Hematopoietic multipotent progenitor cell treated with erythropoietin and hydrocortisone succinate and interleukin-3 and kit ligand, for 15 days (in vitro differentiated cells): ENCODE measurements at regions not wholly inside any gene's neighbourhood (a gene's known extent, or its start where the extent isn't known, plus 50 kb on each side); places are given as distances from the start of the nearest gene placed in this dataset.

Experiments
- DNase-seq: peaks from one replicate; pipeline ENCODE4 v3.0.0-alpha.2; 2015; ENCODE audit warnings: low spot score

DNA sequence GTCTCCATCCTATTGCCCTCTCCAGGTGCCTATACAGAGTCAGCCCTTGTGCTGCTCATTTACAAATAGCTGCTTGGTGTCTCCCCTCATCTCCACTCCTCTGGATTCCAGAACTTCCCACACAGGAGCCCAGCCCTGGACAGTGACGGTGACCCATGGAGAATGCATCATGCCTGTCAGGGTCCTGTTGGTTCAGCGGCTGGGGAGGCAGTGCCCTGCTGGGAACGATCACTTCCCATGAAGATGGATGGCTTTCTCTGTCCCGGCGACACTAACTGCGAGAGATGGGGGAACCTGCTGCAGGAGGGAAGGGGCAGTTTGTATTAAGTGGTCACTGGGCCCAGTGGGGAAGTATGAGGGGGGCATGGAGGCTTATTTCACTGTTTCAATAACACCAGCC lies 395.0 kb upstream of the TBX3 start:
- no peak for DNase-seq

DNA sequence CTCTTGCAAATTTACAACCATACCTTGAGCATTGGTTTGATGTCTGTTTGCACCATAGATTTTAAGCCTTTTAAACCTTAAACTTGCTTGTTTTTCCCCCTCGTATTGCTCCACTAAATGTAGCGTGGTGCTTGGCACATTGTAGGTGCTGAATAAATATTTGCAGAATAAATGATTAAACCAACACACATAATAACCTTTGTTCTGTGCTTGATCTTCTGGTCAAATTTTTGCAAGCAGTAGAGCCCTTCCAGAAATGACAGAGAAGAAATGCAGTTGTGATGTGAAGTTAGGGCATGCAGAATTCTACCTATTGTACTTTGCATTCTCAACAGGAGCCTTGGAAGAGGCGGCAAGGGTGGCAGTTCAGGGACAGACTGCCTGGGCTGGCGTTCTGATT lies 394.4 kb upstream of the TBX3 start:
- no peak for DNase-seq

DNA sequence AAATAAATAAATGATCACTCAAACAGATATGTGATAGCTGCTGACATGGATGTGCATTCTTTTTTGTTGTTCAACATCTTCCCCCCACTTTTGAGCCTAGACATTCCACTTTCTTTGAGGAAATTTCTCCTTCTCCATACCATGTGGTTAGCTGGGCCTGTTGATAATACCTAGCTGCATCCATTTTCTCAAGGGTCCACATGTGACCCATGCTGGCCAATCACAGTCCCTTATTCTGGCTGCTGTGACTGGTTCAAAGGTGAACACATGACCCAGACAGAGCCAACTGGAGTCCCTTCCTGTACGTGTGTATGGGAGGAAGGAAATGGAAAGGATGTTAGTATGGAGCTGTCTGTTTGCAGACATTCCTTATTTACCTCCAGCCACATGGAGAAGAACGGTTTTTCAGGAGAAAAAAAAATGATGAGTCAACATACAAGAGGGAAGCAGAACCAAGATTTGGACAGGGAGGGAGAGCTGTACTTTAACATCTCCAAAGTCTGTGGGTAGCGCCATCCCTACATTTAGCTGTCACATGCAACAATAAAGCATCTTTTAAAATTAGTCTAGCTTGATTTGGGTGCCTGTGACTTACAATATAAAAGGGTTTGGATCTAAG lies 391.7 kb upstream of the TBX3 start:
- DNase-seq, result no peak

DNA sequence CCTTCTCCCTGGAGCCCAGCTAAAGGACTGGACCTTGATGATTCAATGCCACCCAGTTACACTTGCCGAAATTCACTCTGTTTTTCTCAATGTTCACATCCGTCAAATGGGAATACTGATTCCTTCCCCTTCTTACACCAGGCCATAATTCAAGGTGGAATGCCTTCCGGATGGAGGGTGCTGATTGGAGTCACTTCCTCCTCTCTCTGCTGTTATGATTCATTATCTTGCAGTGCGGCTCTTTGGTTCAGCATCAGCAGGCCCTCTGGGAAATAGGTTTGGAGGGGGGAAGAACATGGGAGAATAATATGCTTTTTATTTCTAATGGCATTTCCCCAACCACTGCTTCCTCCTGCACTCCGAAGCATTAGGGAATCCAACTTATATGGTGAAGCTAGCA lies 390.6 kb upstream of the TBX3 start:
- DNase-seq, result no peak

DNA sequence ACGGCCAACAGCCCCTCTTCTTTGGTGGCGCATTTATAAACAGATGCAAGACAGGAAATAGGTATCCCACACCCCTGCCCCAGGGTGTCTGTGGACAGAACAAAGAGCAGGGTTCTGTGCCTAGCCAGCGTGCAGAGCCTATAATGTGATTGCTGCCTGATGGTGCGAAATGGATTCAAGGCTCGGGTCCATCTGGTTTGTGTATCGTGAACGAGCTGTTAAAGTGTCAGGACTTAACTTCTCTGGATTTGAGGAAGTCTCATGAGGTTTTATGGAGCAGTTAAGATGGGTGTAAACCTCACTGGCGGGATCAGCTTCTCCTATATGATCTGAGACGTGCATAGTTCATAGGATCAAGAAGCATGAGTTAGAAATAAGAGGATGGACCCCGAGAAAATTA lies 388.7 kb upstream of the TBX3 start:
- DNase-seq, result no peak

DNA sequence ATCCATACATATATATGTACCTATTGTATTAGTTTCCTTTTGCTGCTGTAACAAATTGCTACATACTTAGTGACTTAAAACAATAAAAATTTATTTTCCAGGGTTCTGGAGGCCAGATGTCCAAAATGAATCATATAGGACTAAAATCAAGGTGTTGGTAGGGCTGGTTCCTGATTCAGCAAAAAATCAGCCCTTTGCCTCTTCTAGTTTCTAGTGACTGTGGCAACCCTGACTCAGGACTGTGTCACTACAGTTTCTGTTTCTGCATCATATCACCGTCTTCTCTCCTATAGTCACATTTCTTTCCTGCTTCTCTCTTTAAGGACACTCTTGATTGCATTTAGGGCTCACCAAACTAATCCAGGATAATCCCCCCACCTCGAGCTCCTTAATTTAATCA lies 386.3 kb upstream of the TBX3 start:
- DNase-seq, result no peak

DNA sequence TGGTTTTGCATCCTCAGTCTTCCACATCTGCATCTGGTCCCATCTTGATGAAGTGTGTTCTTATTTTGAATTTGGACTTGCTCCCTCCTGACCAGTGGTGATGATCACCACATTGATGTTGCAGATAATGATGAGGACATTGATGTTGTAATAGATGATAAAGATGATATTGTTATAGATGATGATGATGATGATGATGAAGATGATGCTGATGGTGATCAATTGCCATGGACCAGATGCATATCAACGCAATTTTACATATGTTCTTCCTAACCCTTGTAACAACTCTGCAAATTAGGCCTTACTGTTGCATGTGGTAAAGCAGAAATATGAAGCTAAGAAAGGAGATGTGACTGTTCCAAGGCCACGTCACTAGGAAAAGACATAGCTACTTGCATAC lies 380.3 kb upstream of the TBX3 start:
- DNase-seq, result no peak

DNA sequence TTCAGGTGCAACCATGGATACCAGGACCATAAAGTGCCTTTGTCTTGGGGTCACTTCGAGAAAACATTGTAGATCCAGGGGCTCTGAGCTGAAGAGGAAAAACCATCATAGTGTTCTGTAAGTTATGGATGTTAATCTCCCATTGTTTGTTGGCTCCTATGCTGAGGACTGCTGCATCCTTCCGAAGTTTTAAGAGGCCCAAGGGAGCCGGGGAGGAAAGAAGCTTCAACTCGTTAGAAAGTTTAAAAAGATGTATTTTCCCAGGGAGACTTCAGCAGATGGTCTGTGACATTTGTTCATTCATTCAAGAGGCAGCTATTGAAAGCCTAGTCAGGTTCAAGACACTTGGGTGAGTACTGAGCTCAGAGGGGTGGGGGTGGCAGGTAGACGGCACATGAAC lies 378.8 kb upstream of the TBX3 start:
- no peak for DNase-seq

DNA sequence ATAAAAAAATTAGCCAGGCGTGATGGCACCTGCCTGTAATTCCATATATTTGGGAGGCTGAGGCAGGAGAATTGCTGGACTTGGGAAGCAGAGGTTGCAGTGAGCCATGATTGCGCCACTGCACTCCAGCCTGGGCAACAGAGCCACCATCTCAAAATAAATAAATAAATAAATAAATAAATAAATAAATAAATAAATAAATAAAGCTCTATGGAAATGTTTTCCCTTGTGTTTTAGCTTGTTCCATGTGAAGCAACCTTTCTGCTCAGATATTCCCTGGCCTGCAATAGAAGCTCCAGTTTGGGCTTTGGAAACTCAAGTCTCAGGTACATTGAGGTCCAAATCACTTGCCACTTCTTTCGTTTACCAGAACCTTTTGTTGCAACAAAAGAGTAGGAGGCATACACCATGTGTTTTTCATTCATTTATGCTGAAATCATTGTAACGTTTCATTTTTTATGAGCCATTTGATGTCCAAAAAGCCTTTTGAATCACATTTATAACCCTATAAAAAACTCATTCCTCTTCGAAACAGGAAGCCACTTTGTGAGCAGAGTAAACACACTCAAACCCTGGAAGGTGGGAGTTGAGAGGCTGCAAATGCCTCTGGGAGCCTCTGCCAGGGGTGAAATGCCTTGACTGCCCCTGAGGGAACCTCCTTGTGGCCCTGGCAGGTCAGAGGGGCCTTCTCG lies 376.6 kb upstream of the TBX3 start:
- DNase-seq, result no peak

DNA sequence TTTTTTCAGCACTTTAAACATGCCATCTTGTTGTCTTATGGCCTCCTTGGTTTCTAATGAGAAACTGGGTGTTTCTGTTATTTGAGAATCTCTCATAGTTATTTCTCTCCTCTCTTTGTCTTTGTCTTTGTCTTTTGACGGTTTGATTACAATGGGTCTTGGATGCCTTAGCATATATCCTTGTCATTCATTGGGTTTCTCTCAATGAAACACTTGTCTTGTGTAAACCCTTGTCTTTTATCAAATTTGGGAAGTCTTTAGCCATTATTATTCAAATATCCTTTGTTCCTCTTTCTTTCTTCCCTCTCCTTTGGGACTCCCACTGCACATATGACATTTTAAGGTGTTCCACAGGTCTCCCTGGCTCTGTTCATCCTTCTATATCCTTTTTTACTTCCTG lies 373.5 kb upstream of the TBX3 start:
- DNase-seq, result no peak

DNA sequence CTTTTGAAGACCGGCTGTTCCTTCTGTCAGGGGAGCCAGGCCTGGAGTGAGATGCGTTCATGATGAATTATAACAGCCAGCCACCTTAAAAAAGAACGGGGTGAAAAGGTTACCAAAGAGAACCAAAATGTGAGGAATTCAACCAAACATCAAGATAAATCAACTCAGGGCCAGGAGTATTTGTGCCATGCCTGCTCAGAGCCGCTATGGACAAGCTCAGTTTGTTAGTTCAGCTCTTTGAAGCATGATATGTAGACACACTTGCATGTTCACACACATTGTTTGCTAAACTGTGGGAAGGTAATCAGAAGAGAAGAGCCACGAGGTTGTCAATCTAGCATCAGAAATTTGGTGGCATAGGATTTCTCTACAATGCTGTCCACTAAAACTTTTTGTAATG lies 367.4 kb upstream of the TBX3 start:
- no peak for DNase-seq

DNA sequence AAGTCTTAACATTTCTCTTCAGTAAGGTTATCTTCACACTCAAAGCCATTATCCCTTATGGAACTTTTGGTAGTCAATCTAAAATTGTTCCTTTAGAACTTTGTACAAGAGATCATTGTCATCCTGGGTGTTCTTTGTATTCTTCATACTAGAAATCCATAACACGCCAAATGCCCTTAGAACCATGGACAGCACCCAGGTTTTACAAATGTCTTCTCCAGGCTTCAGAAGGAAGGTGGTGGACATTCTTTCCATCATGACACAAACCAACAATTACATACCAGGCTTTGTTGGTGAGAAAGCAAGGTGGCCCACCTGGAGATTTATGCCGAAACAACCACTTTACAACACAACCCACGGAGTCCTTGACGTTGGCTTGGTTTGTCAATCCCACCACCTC lies 365.6 kb upstream of the TBX3 start:
- no peak for DNase-seq

DNA sequence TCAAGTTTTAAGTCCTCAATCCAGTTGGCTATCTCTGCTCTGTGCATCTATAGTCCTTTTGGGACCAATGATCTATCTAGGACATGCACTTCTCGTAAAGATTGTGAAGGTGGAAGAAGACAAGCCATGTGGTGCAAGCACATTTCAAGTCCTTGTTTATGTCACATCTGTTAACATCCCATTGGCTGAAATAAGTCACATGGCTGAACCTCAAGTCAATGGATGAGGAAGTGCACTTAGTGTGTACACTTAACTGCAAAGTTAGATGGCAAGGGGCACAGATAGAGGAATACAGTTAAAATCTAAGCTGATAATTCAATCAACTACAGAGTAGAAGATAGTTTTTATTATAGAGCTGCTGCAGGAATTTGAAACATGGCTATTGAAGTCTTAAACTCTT lies 362.8 kb upstream of the TBX3 start:
- no peak for DNase-seq

DNA sequence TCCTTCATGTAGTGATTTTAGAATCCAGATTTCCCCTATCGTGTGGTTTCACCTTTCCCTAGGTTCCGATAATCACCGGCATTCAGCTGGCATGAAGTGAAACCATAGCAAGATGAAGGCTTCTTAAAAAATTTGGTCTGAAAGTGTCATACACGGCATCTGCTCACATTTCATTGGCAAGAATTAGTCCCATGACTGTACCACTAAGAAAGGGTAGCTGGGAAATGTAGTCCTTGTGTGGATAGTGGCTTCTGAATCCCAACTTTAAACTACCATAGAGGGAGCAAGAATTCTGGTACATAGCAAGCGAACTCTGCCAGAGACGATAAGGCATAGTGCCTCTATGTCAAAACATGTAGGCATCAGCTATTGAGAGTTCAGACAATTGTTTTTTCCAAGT lies 360.1 kb upstream of the TBX3 start:
- no peak for DNase-seq

DNA sequence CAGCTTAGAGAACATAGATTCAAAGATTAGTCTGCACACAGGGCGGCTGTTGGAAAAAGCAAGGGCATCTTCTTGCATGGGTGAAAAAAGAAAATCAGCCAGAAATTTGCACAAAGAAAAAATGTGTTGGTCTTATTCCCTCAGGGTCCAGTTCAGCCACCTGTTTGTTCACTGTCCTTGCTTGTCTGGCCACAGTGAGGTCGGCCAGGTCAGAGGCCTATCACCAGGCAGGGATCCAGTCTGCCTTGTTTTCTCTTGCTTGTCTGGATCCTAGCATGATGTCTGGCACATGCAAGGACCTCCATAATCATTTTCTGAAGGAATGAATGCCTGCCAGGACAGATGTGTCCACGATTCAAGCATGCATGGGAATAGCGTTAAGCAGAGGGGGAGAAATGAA lies 359.1 kb upstream of the TBX3 start:
- DNase-seq, result no peak

DNA sequence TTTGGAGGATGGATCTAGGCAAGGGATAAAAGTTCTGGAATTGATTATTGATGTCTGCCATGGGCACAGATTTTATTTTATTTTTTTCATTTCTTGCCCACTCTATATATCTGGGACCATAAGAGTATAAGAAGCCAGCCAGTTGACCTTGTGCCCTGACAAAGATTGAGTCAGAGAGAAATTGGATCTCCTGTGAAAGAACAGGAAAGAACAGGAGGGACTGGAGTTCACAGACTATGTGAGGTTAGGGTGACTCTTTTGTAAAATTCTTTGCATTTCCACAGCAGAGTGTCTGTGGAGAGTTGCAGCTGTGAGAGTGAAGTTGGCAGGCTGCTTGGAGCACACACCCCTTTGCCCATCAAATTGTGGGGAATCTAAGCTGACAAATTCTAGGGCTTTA lies 358.4 kb upstream of the TBX3 start:
- DNase-seq, result no peak

DNA sequence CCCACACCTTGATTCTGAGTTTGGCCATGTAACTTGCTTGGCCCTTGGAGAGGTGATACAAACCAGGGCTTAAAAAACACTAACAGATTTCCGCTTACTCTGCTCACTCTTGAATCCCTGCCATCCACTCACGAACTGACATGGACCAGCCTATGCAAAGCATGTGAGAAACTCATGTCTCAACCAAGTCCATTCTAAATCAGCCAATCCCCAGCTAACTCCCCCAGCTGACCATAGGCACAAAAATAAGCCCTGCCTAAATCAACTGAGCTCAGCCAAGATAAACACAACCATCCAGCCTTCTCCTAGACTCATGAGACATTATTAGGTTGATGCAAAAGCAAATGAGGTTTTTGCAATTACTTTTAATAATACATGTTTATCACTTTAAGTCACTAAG lies 353.9 kb upstream of the TBX3 start:
- no peak for DNase-seq

DNA sequence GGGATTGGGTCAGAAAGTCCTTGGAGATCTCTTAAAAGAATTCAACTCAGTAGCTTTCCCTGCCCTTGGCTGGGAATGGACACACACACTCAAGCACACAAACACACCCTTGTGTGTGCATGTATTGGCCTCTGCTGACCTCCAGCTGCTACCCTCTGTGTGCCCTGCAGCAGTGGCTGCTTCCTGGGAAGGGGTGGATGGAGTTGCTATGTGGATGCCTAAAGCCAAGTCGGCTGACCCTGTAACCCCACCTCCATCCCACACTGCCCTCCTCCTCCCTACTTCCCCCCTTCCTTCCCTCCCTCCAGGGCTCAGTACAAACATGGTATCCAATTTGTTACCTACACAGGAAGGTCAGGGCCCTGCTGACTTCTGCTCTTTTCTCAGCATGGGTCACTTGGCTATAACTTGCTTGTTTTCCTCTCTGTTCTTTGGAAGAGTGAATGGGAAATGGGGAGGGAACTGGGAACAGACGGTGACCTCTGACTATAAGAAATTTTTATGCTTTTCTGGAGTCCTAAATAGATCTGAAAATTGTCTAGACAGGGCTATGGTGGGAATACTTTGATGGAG lies 351.6 kb upstream of the TBX3 start:
- DNase-seq, result no peak

DNA sequence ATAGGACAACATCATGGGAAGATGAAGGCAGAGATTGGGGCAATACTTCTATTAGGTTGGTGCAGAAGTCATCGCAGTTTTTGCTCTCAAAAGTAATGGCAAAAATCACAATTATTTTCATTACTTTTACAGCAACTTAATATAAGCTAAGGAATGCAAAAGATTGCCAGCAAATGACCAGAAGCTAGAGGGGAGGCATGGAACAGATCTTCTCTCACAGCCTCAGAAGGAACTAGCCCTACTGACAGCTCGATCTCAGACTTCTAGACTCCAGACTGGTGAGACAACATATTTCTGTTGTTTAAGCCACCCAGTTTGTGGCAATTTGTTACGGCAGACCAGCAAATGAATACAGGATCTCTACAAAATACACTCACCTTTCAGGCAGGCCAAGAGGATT lies 348.5 kb upstream of the TBX3 start:
- DNase-seq, result no peak

DNA sequence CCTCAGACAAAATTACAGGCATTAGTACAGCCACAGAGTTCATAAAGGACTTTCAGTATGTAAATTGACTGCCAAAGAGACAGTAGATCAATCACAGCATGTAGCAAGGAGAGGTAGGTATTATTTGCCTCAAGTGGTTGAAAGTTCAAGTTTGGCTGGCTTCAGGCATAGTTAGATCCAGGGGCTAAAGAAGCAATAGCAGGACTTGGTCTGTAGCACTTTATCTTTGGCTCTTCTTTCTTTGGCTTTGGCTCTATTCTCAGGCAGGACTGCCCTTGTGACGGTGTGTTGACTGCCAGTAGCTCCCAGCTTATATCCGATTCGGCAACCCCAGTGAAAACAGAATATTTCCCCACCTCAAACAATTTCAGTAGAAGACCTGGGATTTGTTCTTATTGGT lies 346.0 kb upstream of the TBX3 start:
- no peak for DNase-seq

DNA sequence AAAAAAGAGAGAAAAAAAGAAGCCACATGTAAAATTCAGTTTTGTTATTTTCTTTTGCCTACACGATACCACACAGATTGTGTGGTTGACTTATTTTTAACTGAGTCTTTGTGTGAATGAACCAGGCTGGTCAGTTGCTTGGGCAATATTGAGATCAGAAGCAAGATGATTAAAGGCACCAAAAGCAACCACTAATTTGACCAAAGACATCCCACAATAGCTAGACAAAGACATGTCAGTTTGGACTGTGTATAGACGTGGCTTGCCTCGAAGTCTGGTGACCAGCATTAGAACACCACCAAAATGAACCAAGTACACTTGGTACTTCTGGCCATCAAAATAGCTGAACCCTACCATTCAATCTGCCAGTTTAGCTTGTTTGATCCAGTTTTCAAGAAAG lies 340.6 kb upstream of the TBX3 start:
- DNase-seq, result no peak

DNA sequence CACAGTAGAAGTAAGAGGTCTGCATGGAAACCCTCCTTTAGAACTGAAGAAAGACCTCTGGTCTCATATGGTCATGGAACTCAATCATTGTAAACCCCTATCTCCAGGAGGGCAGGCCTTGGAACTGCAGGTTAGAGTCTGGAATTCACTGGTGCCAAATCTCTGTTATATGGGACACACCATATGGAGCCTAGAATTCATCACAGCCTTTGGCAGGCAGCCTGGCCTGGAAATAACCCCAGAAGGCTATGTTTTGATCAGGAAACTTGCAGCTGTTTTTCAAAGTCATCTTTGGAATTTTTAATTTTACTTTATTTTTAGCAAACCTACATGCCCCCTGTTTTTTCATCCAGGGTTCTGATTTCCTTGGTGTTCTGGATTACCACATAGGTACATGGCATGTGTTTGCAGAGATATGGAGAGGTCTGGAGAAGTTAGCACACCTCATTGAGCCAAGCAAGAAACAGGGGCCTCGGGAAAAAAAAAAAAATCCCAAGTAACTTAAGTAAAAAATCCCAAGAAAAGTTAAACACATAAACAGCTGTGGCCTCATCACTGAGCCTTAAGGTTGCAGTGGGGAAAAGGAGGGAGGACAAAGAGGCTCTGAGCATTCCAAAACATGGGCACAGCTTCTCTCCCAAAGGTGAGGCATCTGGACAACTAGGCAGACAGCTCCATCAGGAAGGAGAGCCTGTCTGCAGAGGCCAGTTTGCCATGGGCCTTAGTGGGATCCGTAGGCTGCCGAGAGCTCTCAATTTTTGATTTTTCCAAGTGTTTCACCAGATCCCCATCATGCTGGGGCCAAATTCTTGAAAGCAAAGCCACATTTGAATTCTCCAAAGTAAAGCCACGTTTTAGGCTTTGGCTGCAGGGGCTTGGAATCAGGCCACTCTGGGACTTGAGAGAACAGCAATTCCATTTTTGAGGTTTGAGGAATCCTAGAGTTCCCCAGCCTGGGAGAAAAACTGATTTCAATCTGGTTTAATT lies 339.6 kb upstream of the TBX3 start:
- no peak for DNase-seq

DNA sequence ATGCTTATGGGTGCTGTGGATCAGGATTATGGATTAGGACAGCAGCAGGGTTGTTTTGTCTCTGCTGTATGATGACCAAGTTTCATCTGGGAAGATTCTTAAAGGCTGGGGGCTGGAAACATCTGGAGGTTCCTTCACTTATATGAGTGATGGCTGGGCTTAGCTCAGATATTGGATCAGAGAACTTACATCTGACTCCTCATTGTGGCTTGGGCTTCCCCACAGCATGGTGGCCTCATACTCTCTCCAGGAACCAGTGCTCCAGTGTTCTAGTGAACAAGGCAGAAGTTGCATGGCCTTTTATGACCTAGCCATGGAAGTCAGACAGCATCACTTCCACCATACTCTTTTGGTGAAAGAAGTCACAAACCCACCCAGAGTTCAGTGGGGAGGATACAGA lies 336.1 kb upstream of the TBX3 start:
- no peak for DNase-seq
